ENCODE measurements at regions not wholly inside any gene's neighbourhood (a gene's known extent, or its start where the extent isn't known, plus 50 kb on each side); places are given as distances from the start of the nearest gene placed in this dataset.
"Not testable (repeated sequence)": the region's sequence is repeated elsewhere in the genome, so short reads cannot be mapped to it uniquely, and the experiment has no call there.

GRCh38 chr1:221032204-221032585, 153.0 kb downstream of the HLX start:
- Histone ChIP-seq H3K4me1 (ENCODE audit: control insufficient read depth, insufficient read depth, low read length) (no peaks in the 10 kb centered on the region), H3K9ac (ENCODE audit: low read depth, low read length) (no peak overlapping the region), H3K36me3 (ENCODE audit: control insufficient read depth, insufficient read depth, low read length) (no peaks in the 10 kb centered on the region), H3K9me3 (ENCODE audit: control insufficient read depth, insufficient read depth, low read length) (no peaks in the 10 kb centered on the region), H3K4me3 (ENCODE audit: low read depth, low read length) (no peak overlapping the region), H3K27me3 (ENCODE audit: control insufficient read depth, insufficient read depth, low read length) (no peaks in the 10 kb centered on the region)

DNA sequence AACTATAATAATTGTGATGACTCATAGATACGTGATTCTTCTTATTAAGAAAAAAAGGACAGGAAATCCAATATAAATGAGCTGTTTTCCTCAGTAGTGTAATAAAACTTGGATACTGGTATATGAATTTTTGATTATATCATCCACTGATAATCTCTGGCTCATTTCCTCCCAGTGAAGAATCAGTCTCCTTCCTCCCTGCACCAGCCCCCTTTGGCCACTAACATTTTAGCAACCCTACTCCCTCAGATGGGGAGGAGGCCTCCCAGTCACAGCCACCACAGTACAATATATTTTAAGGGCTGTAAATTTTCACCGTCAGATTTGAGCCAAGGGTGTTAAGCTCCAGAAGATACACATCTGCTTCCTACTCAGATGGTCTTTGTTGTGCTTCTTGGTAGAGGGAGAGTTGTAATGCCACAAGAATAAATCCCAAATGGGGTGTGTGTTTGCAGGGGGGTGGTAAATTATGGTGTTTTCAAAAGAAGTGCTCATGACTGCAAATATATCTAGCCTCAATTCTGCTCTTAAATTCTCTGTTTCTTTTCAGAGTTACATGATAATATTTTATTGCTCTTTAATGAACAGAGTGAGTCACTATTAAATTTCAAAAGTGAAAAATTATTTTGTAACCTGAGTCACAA, 153.5 kb downstream of the HLX start:
- H3K4me1 ChIP-seq (ENCODE audit: control insufficient read depth, insufficient read depth, low read length): no peaks in the 10 kb centered on the region
- no peaks in the 10 kb centered on the region for H3K27me3 ChIP-seq (ENCODE audit: control insufficient read depth, insufficient read depth, low read length)
- H3K9ac ChIP-seq (ENCODE audit: low read depth, low read length): no peak overlapping the region
- H3K9me3 ChIP-seq (ENCODE audit: control insufficient read depth, insufficient read depth, low read length): no peaks in the 10 kb centered on the region
- no peaks in the 10 kb centered on the region for H3K36me3 ChIP-seq (ENCODE audit: control insufficient read depth, insufficient read depth, low read length)
- H3K4me3 ChIP-seq (ENCODE audit: low read depth, low read length): no peak overlapping the region

GRCh38 chr1:221035662-221036153, 156.5 kb downstream of the HLX start:
- H3K36me3 ChIP-seq (ENCODE audit: control insufficient read depth, insufficient read depth, low read length): no peaks in the 10 kb centered on the region
- H3K9ac ChIP-seq (ENCODE audit: low read depth, low read length): no peak overlapping the region
- H3K4me1 ChIP-seq (ENCODE audit: control insufficient read depth, insufficient read depth, low read length): peaks cover 4% of the 10 kb centered on the region
- no peaks in the 10 kb centered on the region for H3K27me3 ChIP-seq (ENCODE audit: control insufficient read depth, insufficient read depth, low read length)
- no peaks in the 10 kb centered on the region for H3K9me3 ChIP-seq (ENCODE audit: control insufficient read depth, insufficient read depth, low read length)
- H3K4me3 ChIP-seq (ENCODE audit: low read depth, low read length): no peak overlapping the region

GRCh38 chr1:221039616-221040015, 160.4 kb downstream of the HLX start:
- H3K9ac ChIP-seq (ENCODE audit: low read depth, low read length): no peak overlapping the region
- H3K4me3 ChIP-seq (ENCODE audit: low read depth, low read length): no peak overlapping the region
- H3K36me3 ChIP-seq (ENCODE audit: control insufficient read depth, insufficient read depth, low read length): no peaks in the 10 kb centered on the region
- H3K27me3 ChIP-seq (ENCODE audit: control insufficient read depth, insufficient read depth, low read length): no peaks in the 10 kb centered on the region
- peaks cover 4% of the 10 kb centered on the region for H3K4me1 ChIP-seq (ENCODE audit: control insufficient read depth, insufficient read depth, low read length)
- no peaks in the 10 kb centered on the region for H3K9me3 ChIP-seq (ENCODE audit: control insufficient read depth, insufficient read depth, low read length)

GRCh38 chr1:221040101-221040500, 160.9 kb downstream of the HLX start:
- Histone ChIP-seq H3K27me3 (ENCODE audit: control insufficient read depth, insufficient read depth, low read length) (no peaks in the 10 kb centered on the region), H3K4me1 (ENCODE audit: control insufficient read depth, insufficient read depth, low read length) (peaks cover 4% of the 10 kb centered on the region), H3K4me3 (ENCODE audit: low read depth, low read length) (no peak overlapping the region), H3K9ac (ENCODE audit: low read depth, low read length) (no peak overlapping the region), H3K9me3 (ENCODE audit: control insufficient read depth, insufficient read depth, low read length) (no peaks in the 10 kb centered on the region), H3K36me3 (ENCODE audit: control insufficient read depth, insufficient read depth, low read length) (no peaks in the 10 kb centered on the region)

GRCh38 chr1:221040691-221041285, 161.5 kb downstream of the HLX start:
- no peaks in the 10 kb centered on the region for H3K9me3 ChIP-seq (ENCODE audit: control insufficient read depth, insufficient read depth, low read length)
- H3K4me3 ChIP-seq (ENCODE audit: low read depth, low read length): no peak overlapping the region
- peaks cover 4% of the 10 kb centered on the region for H3K4me1 ChIP-seq (ENCODE audit: control insufficient read depth, insufficient read depth, low read length)
- no peaks in the 10 kb centered on the region for H3K36me3 ChIP-seq (ENCODE audit: control insufficient read depth, insufficient read depth, low read length)
- H3K9ac ChIP-seq (ENCODE audit: low read depth, low read length): no peak overlapping the region
- no peaks in the 10 kb centered on the region for H3K27me3 ChIP-seq (ENCODE audit: control insufficient read depth, insufficient read depth, low read length)

DNA sequence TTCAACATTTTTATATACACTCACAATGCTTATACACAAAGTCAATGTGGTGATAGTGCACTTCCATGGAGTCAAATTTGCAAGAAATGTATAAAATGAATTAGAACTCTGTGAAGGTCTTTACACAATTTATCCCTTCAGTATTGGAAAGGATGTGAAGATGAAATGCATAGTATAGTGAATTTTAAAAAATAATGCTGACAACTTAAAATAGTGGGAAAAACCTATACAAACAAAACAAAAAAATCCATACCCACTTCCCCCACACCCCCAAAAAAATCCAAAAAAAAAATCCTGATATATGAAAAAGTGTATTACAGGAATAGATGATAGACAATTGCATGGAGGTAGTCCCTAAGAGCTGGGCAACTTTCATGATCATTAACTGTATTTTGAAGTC, 165.3 kb downstream of the HLX start:
- H3K4me3 ChIP-seq (ENCODE audit: low read depth, low read length): no peak overlapping the region
- no peak overlapping the region for H3K9ac ChIP-seq (ENCODE audit: low read depth, low read length)
- peaks cover 4% of the 10 kb centered on the region for H3K4me1 ChIP-seq (ENCODE audit: control insufficient read depth, insufficient read depth, low read length)
- no peaks in the 10 kb centered on the region for H3K36me3 ChIP-seq (ENCODE audit: control insufficient read depth, insufficient read depth, low read length)
- no peaks in the 10 kb centered on the region for H3K9me3 ChIP-seq (ENCODE audit: control insufficient read depth, insufficient read depth, low read length)
- no peaks in the 10 kb centered on the region for H3K27me3 ChIP-seq (ENCODE audit: control insufficient read depth, insufficient read depth, low read length)

DNA sequence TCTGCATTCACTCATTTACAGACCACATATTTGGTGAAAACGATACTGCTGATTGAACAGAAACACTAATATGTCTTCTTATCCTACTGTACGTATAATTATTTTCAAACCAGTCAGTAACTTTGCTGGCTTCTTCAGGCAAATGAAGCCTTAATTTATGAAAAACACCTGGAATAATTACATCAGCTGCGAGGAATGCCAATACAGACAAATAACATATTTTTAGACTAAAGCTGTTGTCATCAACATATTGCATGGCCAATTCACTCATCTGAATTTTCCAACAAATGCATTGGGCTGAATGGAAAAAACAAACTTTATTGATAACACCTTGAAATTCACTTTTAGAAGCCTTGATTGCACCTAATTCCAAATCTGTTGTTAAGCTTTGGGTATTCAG, 165.9 kb downstream of the HLX start:
- Histone ChIP-seq H3K9ac (ENCODE audit: low read depth, low read length) (no peak overlapping the region), H3K4me3 (ENCODE audit: low read depth, low read length) (no peak overlapping the region), H3K36me3 (ENCODE audit: control insufficient read depth, insufficient read depth, low read length) (no peaks in the 10 kb centered on the region), H3K4me1 (ENCODE audit: control insufficient read depth, insufficient read depth, low read length) (no peaks in the 10 kb centered on the region), H3K27me3 (ENCODE audit: control insufficient read depth, insufficient read depth, low read length) (no peaks in the 10 kb centered on the region), H3K9me3 (ENCODE audit: control insufficient read depth, insufficient read depth, low read length) (no peaks in the 10 kb centered on the region)

DNA sequence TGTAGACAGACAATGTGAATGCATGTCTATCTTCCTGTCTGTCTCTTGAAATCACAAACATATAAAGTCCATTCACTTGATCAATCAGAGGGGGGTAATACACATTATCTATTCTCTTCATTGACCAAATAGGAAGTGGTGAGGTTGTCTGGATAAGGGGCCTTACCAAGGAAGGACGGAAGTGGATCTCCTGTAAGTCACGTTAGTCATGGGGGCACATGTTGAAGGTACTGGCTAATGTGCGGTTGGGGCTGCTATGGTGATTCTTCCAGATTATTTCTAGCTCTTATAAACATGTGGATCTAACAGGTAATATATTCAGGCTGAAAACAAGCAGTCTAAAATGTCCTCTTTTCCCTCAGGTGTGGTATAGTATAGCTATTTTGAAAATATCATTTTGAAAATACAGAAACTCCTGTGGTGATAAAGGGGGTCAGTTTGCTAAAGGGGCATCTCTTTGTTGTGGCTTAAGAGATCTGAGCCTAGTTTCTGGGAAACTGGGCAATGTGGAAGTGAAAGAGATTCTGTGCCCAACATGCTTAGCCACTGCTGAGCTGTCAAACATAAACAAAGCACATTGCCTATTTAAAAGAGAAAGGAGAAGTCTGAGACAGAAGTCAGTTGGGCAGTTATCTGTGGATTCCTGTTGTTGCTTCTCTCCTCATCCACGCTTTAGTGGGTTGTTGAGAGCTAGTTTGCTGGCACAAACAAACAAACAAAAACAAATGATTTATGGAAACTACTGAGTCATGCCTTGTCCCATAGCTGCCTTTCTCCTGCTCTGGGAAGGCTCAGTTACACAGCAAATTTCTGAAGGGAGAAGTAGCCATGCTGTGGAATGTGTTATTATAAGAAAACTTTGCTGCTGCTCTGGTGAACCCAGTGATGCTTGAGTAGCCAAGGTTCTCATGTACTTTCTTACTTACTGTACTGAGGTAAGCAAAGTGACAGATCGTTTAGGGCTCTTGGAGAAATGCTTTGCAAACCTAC, 166.9 kb downstream of the HLX start:
- Histone ChIP-seq H3K9ac (ENCODE audit: low read depth, low read length) (no peak overlapping the region), H3K9me3 (ENCODE audit: control insufficient read depth, insufficient read depth, low read length) (no peaks in the 10 kb centered on the region), H3K36me3 (ENCODE audit: control insufficient read depth, insufficient read depth, low read length) (no peaks in the 10 kb centered on the region), H3K4me1 (ENCODE audit: control insufficient read depth, insufficient read depth, low read length) (no peaks in the 10 kb centered on the region), H3K4me3 (ENCODE audit: low read depth, low read length) (no peak overlapping the region), H3K27me3 (ENCODE audit: control insufficient read depth, insufficient read depth, low read length) (no peaks in the 10 kb centered on the region)

DNA sequence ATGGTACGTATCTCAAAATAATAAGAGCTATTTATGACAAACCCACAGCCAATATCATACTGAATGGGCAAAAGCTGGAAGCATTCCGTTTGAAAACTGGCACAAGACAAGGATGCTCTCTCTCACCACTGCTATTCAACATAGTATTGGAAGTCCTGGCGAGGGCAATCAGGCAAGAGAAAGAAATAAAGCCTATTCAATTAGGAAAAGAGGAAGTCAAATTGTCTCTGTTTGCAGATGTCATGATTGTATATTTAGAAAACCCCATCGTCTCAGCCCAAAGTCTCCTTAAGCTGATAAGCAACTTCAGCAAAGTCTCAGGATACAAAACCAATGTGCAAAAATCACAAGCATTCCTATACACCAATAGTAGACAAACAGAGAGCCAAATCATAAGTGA, 172.1 kb downstream of the HLX start:
- not testable (repeated sequence) for H3K9me3 ChIP-seq (ENCODE audit: control insufficient read depth, insufficient read depth, low read length); H3K27me3 ChIP-seq (ENCODE audit: control insufficient read depth, insufficient read depth, low read length); H3K4me3 ChIP-seq (ENCODE audit: low read depth, low read length); H3K9ac ChIP-seq (ENCODE audit: low read depth, low read length); H3K4me1 ChIP-seq (ENCODE audit: control insufficient read depth, insufficient read depth, low read length); H3K36me3 ChIP-seq (ENCODE audit: control insufficient read depth, insufficient read depth, low read length)

GRCh38 chr1:221053889-221054288, 174.6 kb downstream of the HLX start:
- Histone ChIP-seq H3K27me3 (ENCODE audit: control insufficient read depth, insufficient read depth, low read length) (no peaks in the 10 kb centered on the region), H3K36me3 (ENCODE audit: control insufficient read depth, insufficient read depth, low read length) (no peaks in the 10 kb centered on the region), H3K4me1 (ENCODE audit: control insufficient read depth, insufficient read depth, low read length) (no peaks in the 10 kb centered on the region), H3K9ac (ENCODE audit: low read depth, low read length) (no peak overlapping the region), H3K4me3 (ENCODE audit: low read depth, low read length) (no peak overlapping the region), H3K9me3 (ENCODE audit: control insufficient read depth, insufficient read depth, low read length) (no peaks in the 10 kb centered on the region)
